KMS-11 (cell line): ENCODE measurements at regions not wholly inside any gene's neighbourhood (a gene's known extent, or its start where the extent isn't known, plus 50 kb on each side); places are given as distances from the start of the nearest gene placed in this dataset.

Source experiments
- H2AFZ ChIP-seq: fragments of 200-600 bp; sonication (generic); 2 replicates; pipeline ENCODE4 v1.6.1; 2016; ENCODE audit warnings: antibody characterized with exemption, mixed run types, low read depth
- H3K27ac ChIP-seq: fragments of 200-600 bp; sonication (generic); 2 replicates; pipeline ENCODE4 v1.6.1; 2016; ENCODE audit warnings: mild to moderate bottlenecking, mixed run types
- H3K27me3 ChIP-seq: fragments of 200-600 bp; sonication (generic); 2 replicates; pipeline ENCODE4 v1.6.1; 2017; ENCODE audit warnings: mild to moderate bottlenecking, low read depth, mixed run types, moderate library complexity; ENCODE audit not compliant: insufficient read depth
- H3K36me3 ChIP-seq: fragments of 200-600 bp; sonication (generic); 2 replicates; pipeline ENCODE4 v1.6.1; 2017; ENCODE audit warnings: mild to moderate bottlenecking, mixed run types; ENCODE audit not compliant: insufficient read depth
- H3K4me1 ChIP-seq: fragments of 200-600 bp; sonication (generic); 2 replicates; pipeline ENCODE4 v1.6.1; 2016; ENCODE audit warnings: mild to moderate bottlenecking, low read depth, mixed run types; ENCODE audit not compliant: poor library complexity, severe bottlenecking
- H3K4me2 ChIP-seq: fragments of 200-600 bp; sonication (generic); 2 replicates; pipeline ENCODE4 v1.7.0; 2016; ENCODE audit warnings: mild to moderate bottlenecking, mixed run types
- H3K4me3 ChIP-seq: fragments of 200-600 bp; sonication (generic); IDR thresholded peaks from 2 replicates; pipeline ENCODE4 v1.6.1; 2017; ENCODE audit warnings: low read depth, low read length, mixed read lengths; ENCODE audit not compliant: insufficient read depth
- H3K79me2 ChIP-seq: fragments of 200-600 bp; sonication (generic); 2 replicates; pipeline ENCODE4 v1.6.1; 2016; ENCODE audit warnings: low read depth, mixed run types; ENCODE audit not compliant: insufficient read depth
- H3K9ac ChIP-seq: fragments of 200-600 bp; sonication (generic); 2 replicates; pipeline ENCODE4 v1.6.1; 2016; ENCODE audit warnings: mild to moderate bottlenecking, mixed run types
- H4K20me1 ChIP-seq: fragments of 200-600 bp; sonication (generic); 2 replicates; pipeline ENCODE4 v1.6.1; 2016; ENCODE audit warnings: mild to moderate bottlenecking, mixed run types; ENCODE audit not compliant: insufficient read depth
- TF ChIP-seq, protein P1 (sequence below): fragments of 200-600 bp; sonication (generic); conservative IDR thresholded peaks from 2 replicates; pipeline ENCODE4 v1.6.1; 2017; ENCODE audit warnings: low read depth, mild to moderate bottlenecking, antibody characterized with exemption, low read length, moderate library complexity, mixed read lengths

DNA sequence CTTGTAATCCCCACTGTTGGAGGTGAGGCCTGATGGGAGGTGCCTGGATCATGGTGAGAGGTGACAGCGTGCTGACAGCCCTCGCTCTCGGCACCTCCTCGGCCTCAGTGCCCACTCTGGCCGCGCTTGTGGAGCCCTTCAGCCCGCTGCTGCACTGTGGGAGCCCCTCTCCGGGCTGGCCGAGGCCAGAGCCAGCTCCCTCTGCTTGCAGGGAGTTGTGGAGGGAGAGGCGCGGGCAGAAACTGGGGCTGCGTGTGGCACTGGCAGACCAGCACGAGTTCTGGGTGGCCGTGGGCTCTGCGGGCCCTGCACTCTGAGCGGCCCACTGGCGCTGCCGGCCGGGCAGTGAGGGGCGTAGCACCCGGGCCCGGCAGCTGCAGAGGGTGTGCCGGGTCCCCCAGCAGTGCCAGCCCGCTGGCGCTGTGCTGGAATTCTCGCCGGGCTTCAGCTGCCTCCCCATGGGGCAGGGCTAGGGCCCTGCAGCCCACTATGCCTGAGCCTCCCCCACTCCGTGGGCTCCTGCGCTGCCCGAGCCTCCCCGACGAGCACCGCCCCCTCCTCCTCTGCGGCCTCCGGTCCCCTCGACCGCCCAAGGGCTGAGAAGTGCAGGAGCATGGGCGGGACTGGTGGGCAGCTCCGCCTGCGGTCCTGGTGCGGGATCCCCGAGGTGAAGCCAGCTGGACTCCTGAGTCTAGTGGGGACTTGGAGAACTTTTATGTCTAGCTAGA is 197.1 kb downstream of the SPP2 start:
- no peak overlapping the region for H3K4me2 ChIP-seq
- H3K27ac ChIP-seq, result no peak overlapping the region
- no peaks in the 10 kb centered on the region for H4K20me1 ChIP-seq
- H3K36me3 ChIP-seq, result no peaks in the 10 kb centered on the region
- no peak overlapping the region for H3K4me3 ChIP-seq
- H3K79me2 ChIP-seq, result no peaks in the 10 kb centered on the region
- H2AFZ ChIP-seq, result no peak overlapping the region
- no peaks in the 10 kb centered on the region for H3K27me3 ChIP-seq
- H3K4me1 ChIP-seq, result no peaks in the 10 kb centered on the region
- TF ChIP-seq, protein P1, sequence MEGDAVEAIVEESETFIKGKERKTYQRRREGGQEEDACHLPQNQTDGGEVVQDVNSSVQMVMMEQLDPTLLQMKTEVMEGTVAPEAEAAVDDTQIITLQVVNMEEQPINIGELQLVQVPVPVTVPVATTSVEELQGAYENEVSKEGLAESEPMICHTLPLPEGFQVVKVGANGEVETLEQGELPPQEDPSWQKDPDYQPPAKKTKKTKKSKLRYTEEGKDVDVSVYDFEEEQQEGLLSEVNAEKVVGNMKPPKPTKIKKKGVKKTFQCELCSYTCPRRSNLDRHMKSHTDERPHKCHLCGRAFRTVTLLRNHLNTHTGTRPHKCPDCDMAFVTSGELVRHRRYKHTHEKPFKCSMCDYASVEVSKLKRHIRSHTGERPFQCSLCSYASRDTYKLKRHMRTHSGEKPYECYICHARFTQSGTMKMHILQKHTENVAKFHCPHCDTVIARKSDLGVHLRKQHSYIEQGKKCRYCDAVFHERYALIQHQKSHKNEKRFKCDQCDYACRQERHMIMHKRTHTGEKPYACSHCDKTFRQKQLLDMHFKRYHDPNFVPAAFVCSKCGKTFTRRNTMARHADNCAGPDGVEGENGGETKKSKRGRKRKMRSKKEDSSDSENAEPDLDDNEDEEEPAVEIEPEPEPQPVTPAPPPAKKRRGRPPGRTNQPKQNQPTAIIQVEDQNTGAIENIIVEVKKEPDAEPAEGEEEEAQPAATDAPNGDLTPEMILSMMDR, result no peak
- no peak overlapping the region for H3K9ac ChIP-seq

DNA sequence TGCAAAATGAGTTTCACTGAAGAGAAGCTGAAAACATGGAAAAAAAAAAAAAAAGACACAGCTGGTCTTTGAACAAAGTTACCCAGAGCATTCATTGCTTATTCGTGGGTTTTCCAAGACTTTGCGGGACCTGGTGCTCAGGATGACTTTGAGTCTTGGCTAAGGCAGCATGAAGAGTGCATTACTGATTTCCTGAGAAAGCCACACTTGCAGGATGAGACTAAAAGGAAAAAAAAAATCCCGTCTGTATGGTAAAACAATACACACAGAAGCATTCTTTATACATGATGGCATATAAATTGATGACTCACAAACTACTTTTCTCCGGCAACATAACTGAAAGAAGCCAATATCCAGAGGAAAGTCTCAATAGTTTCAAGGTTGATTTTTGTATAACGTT is 195.4 kb downstream of the SPP2 start:
- Histone ChIP-seq H3K27ac (no peak overlapping the region), H3K27me3 (no peaks in the 10 kb centered on the region), H3K36me3 (no peaks in the 10 kb centered on the region), H3K9ac (no peak overlapping the region), H3K4me2 (no peak overlapping the region), H3K4me1 (no peaks in the 10 kb centered on the region), H4K20me1 (no peaks in the 10 kb centered on the region), H3K79me2 (no peaks in the 10 kb centered on the region), H2AFZ (no peak overlapping the region), H3K4me3 (no peak overlapping the region)
- TF ChIP-seq, protein P1, result no peak

DNA sequence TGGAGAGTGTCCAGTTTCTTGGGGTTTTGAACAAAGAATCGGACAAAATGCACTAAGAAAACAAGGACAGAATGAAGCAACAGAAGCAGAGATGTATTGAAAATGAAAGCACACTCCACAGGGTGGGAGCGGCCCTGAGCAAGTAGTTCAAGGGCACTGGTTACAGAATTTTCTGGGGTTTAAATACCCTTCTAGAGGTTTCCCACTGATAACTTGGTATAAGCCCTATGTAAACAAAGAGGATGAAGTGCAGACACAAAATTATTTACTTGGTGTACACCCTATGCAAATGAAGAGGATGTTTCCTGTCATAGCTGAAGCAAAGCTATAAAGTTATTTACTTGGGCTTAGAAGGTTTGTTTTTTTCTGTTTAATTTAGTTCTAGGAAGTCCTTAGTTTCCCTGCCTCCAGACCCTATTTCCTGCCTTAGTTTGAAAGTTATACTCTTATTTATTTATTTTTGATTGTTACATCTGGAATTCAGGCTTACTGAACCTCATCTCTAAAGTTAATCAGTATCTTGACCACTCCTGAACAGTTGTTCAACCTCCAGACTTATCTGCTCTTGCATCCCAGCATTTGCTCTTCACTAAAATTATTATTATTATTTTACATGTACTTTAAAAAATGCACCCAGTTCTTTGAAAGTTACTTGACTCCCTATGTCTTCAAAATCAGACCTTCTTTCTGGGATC is 193.5 kb downstream of the SPP2 start:
- Histone ChIP-seq H4K20me1 (no peaks in the 10 kb centered on the region), H3K4me1 (no peaks in the 10 kb centered on the region), H3K36me3 (no peaks in the 10 kb centered on the region), H3K79me2 (no peaks in the 10 kb centered on the region), H3K9ac (no peak overlapping the region), H3K4me2 (no peak overlapping the region), H3K4me3 (no peak overlapping the region), H3K27me3 (no peaks in the 10 kb centered on the region), H2AFZ (no peak overlapping the region), H3K27ac (no peak overlapping the region)
- TF ChIP-seq, protein P1, result no peak

DNA sequence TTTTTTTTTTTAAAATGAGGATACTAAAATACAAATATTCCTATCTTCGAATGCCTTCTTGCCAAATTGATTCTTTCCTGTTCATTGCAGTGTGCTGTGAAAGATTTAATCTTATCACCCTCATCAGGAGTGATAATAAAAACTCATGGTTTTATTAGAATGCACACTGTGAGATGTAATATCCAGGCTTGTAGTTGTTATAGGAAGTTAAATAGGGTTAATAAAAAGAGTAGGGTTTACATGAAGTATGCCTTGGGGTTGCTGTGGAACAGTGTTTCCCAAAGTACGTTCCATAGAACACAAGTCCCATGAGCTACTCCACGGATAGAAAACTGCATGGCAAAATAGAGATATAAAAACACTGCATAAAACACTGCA is 191.9 kb downstream of the SPP2 start:
- Histone ChIP-seq H3K4me3 (no peak overlapping the region), H4K20me1 (no peaks in the 10 kb centered on the region), H3K4me2 (no peak overlapping the region), H3K4me1 (no peaks in the 10 kb centered on the region), H2AFZ (no peak overlapping the region), H3K36me3 (no peaks in the 10 kb centered on the region), H3K27me3 (no peaks in the 10 kb centered on the region), H3K79me2 (no peaks in the 10 kb centered on the region), H3K27ac (no peak overlapping the region), H3K9ac (no peak overlapping the region)
- TF ChIP-seq, protein P1, result no peak
